Activated gamma-delta T cell treated with Interleukin-2 at 50 U/mL for 16 hours (primary cell): ENCODE measurements at regions not wholly inside any gene's neighbourhood (a gene's known extent, or its start where the extent isn't known, plus 50 kb on each side); places are given as distances from the start of the nearest gene placed in this dataset.
"Not testable (repeated sequence)": the region's sequence is repeated elsewhere in the genome, so short reads cannot be mapped to it uniquely, and the experiment has no call there.

Experiments used
- DNase-seq: peaks from one replicate; pipeline ENCODE4 v3.0.0-alpha.2; 2020

GRCh38 chr4:54843946-54844345, 186.2 kb downstream of the KIT start:
- no peak for DNase-seq

- no peak for DNase-seq
Measured at GRCh38 chr4:54843106-54843505, 185.3 kb downstream of the KIT start.

- DNase-seq: no peak
Measured at GRCh38 chr4:54842656-54843055, 184.9 kb downstream of the KIT start.

- no peak for DNase-seq
Measured at GRCh38 chr4:54842226-54842625, 184.5 kb downstream of the KIT start.

GRCh38 chr4:54840992-54841768, 183.4 kb downstream of the KIT start:
- DNase-seq: no peak

- no peak for DNase-seq
Measured at GRCh38 chr4:54840430-54840829, 182.7 kb downstream of the KIT start.

- DNase-seq: no peak
Measured at GRCh38 chr4:54838301-54838700, 180.5 kb downstream of the KIT start.

GRCh38 chr4:54837576-54838140, 179.9 kb downstream of the KIT start:
- DNase-seq: no peak

GRCh38 chr4:54828361-54828760, 170.6 kb downstream of the KIT start:
- not testable (repeated sequence) for DNase-seq

GRCh38 chr4:54823616-54824015, 165.9 kb downstream of the KIT start:
- no peak for DNase-seq

GRCh38 chr4:54819034-54819433, 161.3 kb downstream of the KIT start:
- no peak for DNase-seq

- DNase-seq: no peak
Measured at GRCh38 chr4:54818481-54818880, 160.7 kb downstream of the KIT start.

- no peak for DNase-seq
Measured at GRCh38 chr4:54813674-54814073, 155.9 kb downstream of the KIT start.

- DNase-seq: no peak
Measured at GRCh38 chr4:54806351-54806750, 148.6 kb downstream of the KIT start.

- no peak for DNase-seq
Measured at GRCh38 chr4:54802336-54802735, 144.6 kb downstream of the KIT start.

- no peak for DNase-seq
Measured at GRCh38 chr4:54800831-54801530, 143.2 kb downstream of the KIT start.

GRCh38 chr4:54794579-54794978, 136.8 kb downstream of the KIT start:
- no peak for DNase-seq

GRCh38 chr4:54793856-54794422, 136.2 kb downstream of the KIT start:
- DNase-seq: no peak
